ENCODE measurements at regions not wholly inside any gene's neighbourhood (a gene's known extent, or its start where the extent isn't known, plus 50 kb on each side); places are given as distances from the start of the nearest gene placed in this dataset.

DNA sequence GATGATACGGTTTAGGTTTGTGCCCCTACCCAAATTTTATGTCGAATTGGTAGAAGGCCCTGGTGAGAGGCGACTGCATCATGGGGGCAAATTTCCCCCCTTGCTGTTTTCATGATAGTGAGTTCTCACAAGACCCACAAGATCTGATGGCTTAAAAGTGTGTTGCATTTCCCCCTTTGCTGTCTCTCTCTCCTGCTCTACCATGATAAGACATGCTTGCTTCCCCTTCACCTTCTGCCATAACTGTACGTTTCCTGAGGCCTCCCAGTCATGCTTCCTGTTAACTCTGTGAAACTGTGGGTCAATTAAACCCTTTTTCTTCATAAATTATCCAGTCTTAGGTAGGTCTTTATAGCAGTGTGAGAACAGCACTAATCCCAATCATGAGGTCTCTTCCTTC, 381.2 kb downstream of the RSL24D1 start:
- TF ChIP-seq FOXA1 (IDR thresholded peaks at IDR 0.05) (no peak), FOXK2 (IDR thresholded peaks at IDR 0.05) (no peak), ELF4 (IDR thresholded peaks at IDR 0.05) (no peak), LEF1 (IDR thresholded peaks at IDR 0.05; ENCODE audit: borderline replicate concordance) (no peak), CTBP1 (IDR thresholded peaks at IDR 0.05; ENCODE audit: borderline replicate concordance) (no peak), ARNT (IDR thresholded peaks at IDR 0.05) (no peak)

Measured in HEK293T (cell line).